ENCODE measurements at regions not wholly inside any gene's neighbourhood (a gene's known extent, or its start where the extent isn't known, plus 50 kb on each side); places are given as distances from the start of the nearest gene placed in this dataset.

- TF ChIP-seq CTCF (IDR thresholded peaks at IDR 0.05) (no peak), POLR2AphosphoS5 (IDR thresholded peaks at IDR 0.05) (no peak)
Measured at GRCh38 chr4:144861471-144861870, 215.5 kb downstream of the HHIP start.

All from stomach (tissue), 4 donors.